H1 (cell line): ENCODE measurements at regions not wholly inside any gene's neighbourhood (a gene's known extent, or its start where the extent isn't known, plus 50 kb on each side); places are given as distances from the start of the nearest gene placed in this dataset.

ENCODE experiments used
- CTCF ChIA-PET: fragments of 300-600 bp; sonication (Branson Sonifier 250); formaldehyde crosslinking; loops from one replicate; lab custom pipeline; 2021; ENCODE audit not compliant: partially characterized antibody; lab: Charles Lee
- POLR2A ChIA-PET: fragments of 300-600 bp; sonication (Branson Sonifier 250); formaldehyde crosslinking; loops from one replicate; lab custom pipeline; 2021; ENCODE audit warnings: inconsistent platforms; ENCODE audit not compliant: partially characterized antibody; lab: Charles Lee
- DNase-seq, 2 experiments: peaks; one replicate each; pipeline versions ENCODE4 v3.0.0 to v3.0.0-alpha.2; 2010 to 2022; ENCODE audit warnings: low spot score in 2 of 2, low read depth in 1 of 2, mixed read lengths in 1 of 2
- FAIRE-seq: peaks from 2 replicates; lab custom pipeline; 2011; peaks lifted over from hg19 to GRCh38; lab: Jason Lieb, UNC
- H2AFZ ChIP-seq: 2 replicates; pipeline ENCODE4 v1.8.1; 2012; ENCODE audit warnings: low read length, inconsistent platforms
- H2AK5ac ChIP-seq: 2 replicates; pipeline ENCODE4 v1.6.1; 2013; ENCODE audit warnings: low read depth, low read length
- H2BK120ac ChIP-seq: replicated peaks from 2 replicates; pipeline ENCODE3; 2013; ENCODE audit warnings: low read depth, low read length, inconsistent platforms
- H2BK12ac ChIP-seq: 2 replicates; pipeline ENCODE4 v1.6.1; 2013; ENCODE audit warnings: low read depth, low read length
- H2BK15ac ChIP-seq: 2 replicates; pipeline ENCODE4 v1.6.1; 2013; ENCODE audit warnings: low read length
- H2BK20ac ChIP-seq: 2 replicates; pipeline ENCODE4 v1.6.1; 2013; ENCODE audit warnings: low read length
- H2BK5ac ChIP-seq: 2 replicates; pipeline ENCODE4 v1.6.1; 2013; ENCODE audit warnings: low read depth, low read length
- H3K14ac ChIP-seq: 2 replicates; pipeline ENCODE4 v1.6.1; 2013; ENCODE audit warnings: inconsistent platforms; ENCODE audit not compliant: insufficient read length
- H3K18ac ChIP-seq: 2 replicates; pipeline ENCODE4 v1.6.1; 2013; ENCODE audit warnings: low read length; ENCODE audit errors: extremely low read depth
- H3K23ac ChIP-seq: 2 replicates; pipeline ENCODE4 v1.6.1; 2013; ENCODE audit warnings: inconsistent platforms; ENCODE audit not compliant: insufficient read length
- H3K23me2 ChIP-seq: 2 replicates; pipeline ENCODE4 v1.6.1; 2013; ENCODE audit warnings: low read depth, low read length
- H3K27ac ChIP-seq: 2 replicates; pipeline ENCODE4 v1.6.1; 2011; ENCODE audit warnings: low read depth, low read length, inconsistent platforms
- H3K27me3 ChIP-seq, 4 experiments: replicated peaks in 1 of 4; 1 replicate in 1 of 4; 2 replicates in 3 of 4; pipeline versions ENCODE4 v1.6.1 to v1.8.1; 2011 to 2013; ENCODE audit warnings: low read length in 3 of 4, mild to moderate bottlenecking in 3 of 4, inconsistent platforms in 2 of 4, mixed read lengths in 2 of 4, moderate library complexity in 1 of 4; ENCODE audit not compliant: control insufficient read depth in 3 of 4, insufficient read depth in 3 of 4; ENCODE audit errors: extremely low read depth in 1 of 4
- H3K36me3 ChIP-seq, 4 experiments: 2 replicates each; pipeline versions ENCODE4 v1.6.1 to v1.8.1; 2011 to 2013; ENCODE audit warnings: mild to moderate bottlenecking in 4 of 4, low read length in 3 of 4, moderate library complexity in 2 of 4, control low read depth in 1 of 4, inconsistent platforms in 1 of 4; ENCODE audit not compliant: insufficient read depth in 4 of 4, control insufficient read depth in 2 of 4
- H3K4ac ChIP-seq: replicated peaks from 2 replicates; pipeline ENCODE3; 2013; ENCODE audit warnings: low read length, low read depth, mixed read lengths, inconsistent platforms; ENCODE audit not compliant: insufficient read length
- H3K4me1 ChIP-seq, 4 experiments: replicated peaks in 1 of 4; 1 replicate in 1 of 4; 2 replicates in 3 of 4; pipeline versions ENCODE4 v1.6.1 to v1.8.1; 2011 to 2013; ENCODE audit warnings: low read length in 3 of 4, inconsistent platforms in 2 of 4, mixed read lengths in 1 of 4; ENCODE audit not compliant: insufficient read depth in 4 of 4, control insufficient read depth in 3 of 4
- H3K4me2 ChIP-seq, 2 experiments: 2 replicates each; pipeline versions ENCODE4 v1.6.1 to v1.8.1; 2011 to 2013; ENCODE audit warnings: low read depth in 2 of 2, low read length in 2 of 2, control low read depth in 1 of 2, inconsistent platforms in 1 of 2, mild to moderate bottlenecking in 1 of 2; ENCODE audit not compliant: insufficient read depth in 1 of 2
- H3K4me3 ChIP-seq, 4 experiments: fragments of 200-600, 300-600 bp in 1 of 4; sonication (generic), shearing (Covaris generic), sonication (Bioruptor Twin) in 1 of 4; 2 replicates each; pipeline versions ENCODE4 v1.5.1 to v1.8.1; 2011 to 2016; ENCODE audit warnings: low read length in 4 of 4, low read depth in 3 of 4, control low read depth in 2 of 4, inconsistent platforms in 2 of 4, mild to moderate bottlenecking in 2 of 4, mixed read lengths in 1 of 4, moderate library complexity in 1 of 4; ENCODE audit not compliant: insufficient read depth in 2 of 4; ENCODE audit errors: extremely low read depth in 1 of 4
- H3K56ac ChIP-seq: replicated peaks from 2 replicates; pipeline ENCODE3; 2013; ENCODE audit warnings: low read depth, mild to moderate bottlenecking, mixed read lengths, low read length, inconsistent platforms; ENCODE audit not compliant: insufficient read length
- H3K79me1 ChIP-seq: 2 replicates; pipeline ENCODE4 v1.6.1; 2013; ENCODE audit warnings: low read depth, low read length, control low read depth
- H3K79me2 ChIP-seq, 2 experiments: 2 replicates each; pipeline versions ENCODE4 v1.6.1 to v1.8.1; 2012 to 2013; ENCODE audit warnings: low read length in 2 of 2, mild to moderate bottlenecking in 2 of 2, inconsistent platforms in 1 of 2; ENCODE audit not compliant: insufficient read depth in 2 of 2, control insufficient read depth in 1 of 2
- H3K9ac ChIP-seq, 4 experiments: replicated peaks in 1 of 4; 1 replicate in 1 of 4; 2 replicates in 3 of 4; pipeline versions ENCODE4 v1.6.1 to v1.8.1; 2011 to 2013; ENCODE audit warnings: low read depth in 3 of 4, low read length in 3 of 4, control low read depth in 2 of 4, mild to moderate bottlenecking in 2 of 4, moderate library complexity in 2 of 4, inconsistent platforms in 1 of 4; ENCODE audit errors: extremely low read depth in 1 of 4
- H3K9me3 ChIP-seq, 2 experiments: 2 replicates each; pipeline versions ENCODE4 v1.6.1 to v1.8.1; 2012 to 2013; ENCODE audit warnings: mild to moderate bottlenecking in 2 of 2, moderate library complexity in 2 of 2, control low read depth in 1 of 2, inconsistent platforms in 1 of 2, low read depth in 1 of 2, low read length in 1 of 2, mixed read lengths in 1 of 2; ENCODE audit not compliant: insufficient read depth in 2 of 2
- H4K20me1 ChIP-seq, 2 experiments: replicated peaks in 1 of 2; 2 replicates each; pipeline versions ENCODE3 to v1.8.1; 2011 to 2013; ENCODE audit warnings: inconsistent platforms in 2 of 2, low read length in 2 of 2, mild to moderate bottlenecking in 1 of 2; ENCODE audit not compliant: insufficient read depth in 2 of 2, control insufficient read depth in 1 of 2
- H4K5ac ChIP-seq: 2 replicates; pipeline ENCODE4 v1.6.1; 2013; ENCODE audit warnings: low read length, low read depth, mixed read lengths, inconsistent platforms; ENCODE audit not compliant: insufficient read length
- H4K8ac ChIP-seq: 2 replicates; pipeline ENCODE4 v1.8.0; 2013; ENCODE audit warnings: mild to moderate bottlenecking, moderate library complexity, low read length, inconsistent platforms; ENCODE audit not compliant: insufficient read depth; ENCODE audit errors: extremely low read depth
- H4K91ac ChIP-seq: replicated peaks from 2 replicates; pipeline ENCODE3; 2013; ENCODE audit warnings: low read length, mixed read lengths, inconsistent platforms; ENCODE audit not compliant: insufficient read length
- ASH2L ChIP-seq: fragments of 200-600, 300-600 bp; sonication (generic); IDR thresholded peaks from one replicate; pipeline ENCODE4 v1.7.1; 2017; ENCODE audit warnings: low read length
- TCF12 ChIP-seq: IDR thresholded peaks from 2 replicates; pipeline ENCODE4 v1.6.1; 2011; ENCODE audit warnings: low read depth, mild to moderate bottlenecking, low read length
- WGBS, 2 experiments: shearing (Covaris generic) in 1 of 2; methylation state at CpG; one replicate each; pipeline versions ENCODE4 v1.1.6 to v1.1.7; 2013 to 2015; ENCODE audit warnings: low lambda C conversion rate in 2 of 2, mixed read lengths in 2 of 2, inconsistent platforms in 1 of 2, low coverage in 1 of 2, missing lambda C conversion rate in 1 of 2; ENCODE audit not compliant: insufficient replicate concordance in 2 of 2, insufficient coverage in 1 of 2, insufficient read length in 1 of 2; ENCODE audit errors: extremely low coverage in 1 of 2, missing lambda C conversion rate in 1 of 2; 5-methylcytosine and 5-hydroxymethylcytosine counted together
- TF ChIP-seq, protein P1 (sequence below): IDR thresholded peaks from 2 replicates; pipeline ENCODE4 v1.6.1; 2012; ENCODE audit warnings: inconsistent platforms

DNA sequence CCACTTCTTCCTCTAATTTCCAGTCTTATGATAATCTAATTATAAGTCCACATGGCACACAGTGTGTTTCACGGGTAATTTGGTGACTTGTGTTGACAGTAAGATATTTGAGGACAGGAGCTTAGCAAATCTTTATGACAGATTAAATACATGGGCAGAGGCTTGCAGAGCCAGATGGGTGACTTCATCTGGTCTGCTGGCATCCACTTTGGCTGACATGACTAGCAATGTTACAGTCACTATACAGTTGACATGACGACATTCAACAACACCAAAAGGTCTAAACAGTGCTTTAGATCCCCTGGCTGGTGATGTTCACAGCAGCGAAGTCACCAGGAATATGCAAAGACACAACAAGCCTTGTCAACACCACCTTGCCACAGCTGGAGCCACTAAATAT, 147.2 kb downstream of the ETS2 start:
- no peak overlapping the region for H3K56ac ChIP-seq
- no peak overlapping the region for H4K5ac ChIP-seq
- H2BK12ac ChIP-seq = no peak overlapping the region
- no peaks in the 10 kb centered on the region for H3K9me3 ChIP-seq
- no peaks in the 10 kb centered on the region for H3K23me2 ChIP-seq
- H2AFZ ChIP-seq = no peak overlapping the region
- no peak overlapping the region for H4K91ac ChIP-seq
- H2BK120ac ChIP-seq = no peak overlapping the region
- H2BK5ac ChIP-seq = peak overlapping the region; percentile 45; the same call in 1 of the 2 replicates
- FAIRE-seq = no peak
- WGBS, 2 experiments = 82% methylated on average over 3 of the region's 3 CpGs; no CpG with 5 or more reads in 1 of the 2 experiments
- H3K27ac ChIP-seq = no peak overlapping the region
- no peaks in the 10 kb centered on the region for H3K79me1 ChIP-seq
- H4K20me1 ChIP-seq = no peaks in the 10 kb centered on the region
- no peak overlapping the region for H3K4ac ChIP-seq
- no peak overlapping the region for H2BK20ac ChIP-seq
- no peaks in the 10 kb centered on the region for H3K79me2 ChIP-seq
- H3K14ac ChIP-seq = no peak overlapping the region
- no peak overlapping the region for H3K4me3 ChIP-seq
- no peaks in the 10 kb centered on the region for H3K4me1 ChIP-seq
- H3K27me3 ChIP-seq = 0 out of 7 replicates have a peak, but pooled peaks cover 0 to 2% (median 0%) of the 10 kb centered on the region in 4 experiments
- H3K23ac ChIP-seq = no peak overlapping the region
- H4K8ac ChIP-seq = no peak overlapping the region
- ChIA-PET POLR2A (no interaction called here), CTCF (interaction anchor here (1.3 kb wide), 1 partner anchor 13 kb away, joined by 3 read pairs; no protein-coding TSS in a partner anchor)
- H3K18ac ChIP-seq = no peak overlapping the region
- no peak overlapping the region for H2AK5ac ChIP-seq
- no peak overlapping the region for H3K9ac ChIP-seq
- no peaks in the 10 kb centered on the region for H3K36me3 ChIP-seq
- H3K4me2 ChIP-seq = no peak overlapping the region
- no peak overlapping the region for H2BK15ac ChIP-seq
- DNase-seq = no peak
- TF ChIP-seq ASH2L = no peak
- TF ChIP-seq TCF12 = no peak
- TF ChIP-seq, protein P1, sequence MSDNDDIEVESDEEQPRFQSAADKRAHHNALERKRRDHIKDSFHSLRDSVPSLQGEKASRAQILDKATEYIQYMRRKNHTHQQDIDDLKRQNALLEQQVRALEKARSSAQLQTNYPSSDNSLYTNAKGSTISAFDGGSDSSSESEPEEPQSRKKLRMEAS = no peak
